ENCODE measurements at regions not wholly inside any gene's neighbourhood (a gene's known extent, or its start where the extent isn't known, plus 50 kb on each side); places are given as distances from the start of the nearest gene placed in this dataset.

DNA sequence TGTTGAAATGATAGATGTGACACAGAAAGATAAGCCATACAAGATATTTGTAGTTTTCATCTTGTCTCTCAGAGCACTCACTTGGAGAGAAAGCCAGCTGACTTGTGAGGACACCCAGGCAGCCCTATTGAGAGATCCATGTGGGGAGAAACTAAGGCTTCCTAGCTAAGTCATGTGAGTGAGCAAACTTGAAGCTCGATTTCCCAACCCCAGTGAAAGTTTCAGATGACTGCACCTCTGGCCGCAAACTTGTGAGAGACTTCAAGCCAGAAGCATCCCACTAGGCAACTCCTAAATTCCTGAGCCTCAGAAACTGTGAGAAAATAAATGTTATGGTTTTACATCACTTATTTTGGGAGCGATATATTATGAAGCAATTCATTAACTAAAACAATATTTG lies 832.3 kb downstream of the LTN1 start:
- peaks cover 9% of the 10 kb centered on the region for H3K9me3 Mint-ChIP-seq
- no peak overlapping the region for H3K4me3 Mint-ChIP-seq
- no peak for ATAC-seq
- no peaks in the 10 kb centered on the region for H3K36me3 Mint-ChIP-seq
- no peak overlapping the region for H3K27ac Mint-ChIP-seq
- no peaks in the 10 kb centered on the region for H3K4me1 Mint-ChIP-seq
- H3K27me3 Mint-ChIP-seq, result no peaks in the 10 kb centered on the region

DNA sequence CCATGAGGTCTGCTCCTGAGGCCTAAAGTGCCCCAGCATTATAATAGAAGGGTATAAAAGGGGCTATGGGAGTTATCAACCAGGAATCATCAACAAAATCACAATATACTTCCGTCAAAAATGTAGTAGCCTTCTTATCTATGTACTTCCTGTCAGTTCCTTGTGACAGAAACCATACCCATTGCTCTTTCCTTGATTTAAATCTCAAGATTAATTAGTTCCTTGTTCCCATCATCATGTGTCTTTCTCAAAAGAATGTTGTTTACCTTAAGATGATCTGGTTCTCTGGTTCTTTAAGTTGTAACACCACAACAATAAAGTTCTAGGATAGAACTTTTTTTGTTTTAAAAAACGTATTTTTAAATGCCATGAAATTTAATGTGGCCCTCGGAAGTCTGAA lies 833.3 kb downstream of the LTN1 start:
- Mint-ChIP-seq H3K4me3 (no peak overlapping the region), H3K9me3 (peaks cover 7% of the 10 kb centered on the region), H3K27me3 (no peaks in the 10 kb centered on the region), H3K4me1 (no peaks in the 10 kb centered on the region), H3K27ac (no peak overlapping the region), H3K36me3 (no peaks in the 10 kb centered on the region)
- ATAC-seq, result no peak

DNA sequence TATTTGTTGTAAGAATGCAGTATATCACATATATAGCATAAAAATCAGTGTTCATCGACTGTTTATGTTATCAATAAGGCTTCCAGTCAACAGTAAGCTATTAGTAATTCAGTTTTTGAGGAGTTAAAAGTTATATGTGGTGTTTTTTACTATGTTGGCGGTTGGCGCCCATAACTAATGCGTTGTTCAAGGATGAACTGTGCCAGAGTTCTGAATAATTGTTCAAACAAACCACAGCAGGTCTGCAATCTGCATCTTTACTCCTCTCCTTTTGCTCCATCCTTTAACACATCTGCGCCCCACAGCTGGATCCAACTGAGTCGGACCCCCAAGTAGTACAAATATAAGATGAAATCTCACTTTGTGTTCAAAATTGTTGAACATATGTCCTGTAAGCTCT lies 836.1 kb downstream of the LTN1 start:
- Mint-ChIP-seq H3K4me3 (no peak overlapping the region), H3K27ac (no peak overlapping the region), H3K36me3 (no peaks in the 10 kb centered on the region), H3K27me3 (no peaks in the 10 kb centered on the region), H3K4me1 (no peaks in the 10 kb centered on the region), H3K9me3 (no peaks in the 10 kb centered on the region)
- ATAC-seq, result no peak

DNA sequence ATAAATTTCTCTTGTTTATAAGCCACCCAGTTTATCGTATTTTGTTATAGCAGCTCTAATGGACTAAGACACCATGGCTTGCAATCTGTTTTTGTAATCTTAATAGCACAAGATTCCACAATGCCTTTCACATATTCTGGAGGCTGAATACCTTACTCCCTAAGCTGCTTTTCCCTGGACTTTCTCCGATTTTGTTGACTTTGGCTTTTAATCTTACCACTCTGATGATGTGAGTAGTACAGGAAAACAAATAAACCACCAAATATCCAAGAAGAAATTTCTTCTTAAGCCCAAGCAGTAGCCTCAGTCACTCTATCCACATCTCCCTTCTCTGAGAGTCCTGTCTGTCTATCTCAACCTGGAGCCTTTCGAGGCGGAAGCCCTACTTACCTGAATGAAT lies 838.6 kb downstream of the LTN1 start:
- no peaks in the 10 kb centered on the region for H3K9me3 Mint-ChIP-seq
- no peak for ATAC-seq
- H3K4me3 Mint-ChIP-seq, result no peak overlapping the region
- H3K36me3 Mint-ChIP-seq, result no peaks in the 10 kb centered on the region
- H3K27me3 Mint-ChIP-seq, result no peaks in the 10 kb centered on the region
- no peak overlapping the region for H3K27ac Mint-ChIP-seq
- H3K4me1 Mint-ChIP-seq, result no peaks in the 10 kb centered on the region

DNA sequence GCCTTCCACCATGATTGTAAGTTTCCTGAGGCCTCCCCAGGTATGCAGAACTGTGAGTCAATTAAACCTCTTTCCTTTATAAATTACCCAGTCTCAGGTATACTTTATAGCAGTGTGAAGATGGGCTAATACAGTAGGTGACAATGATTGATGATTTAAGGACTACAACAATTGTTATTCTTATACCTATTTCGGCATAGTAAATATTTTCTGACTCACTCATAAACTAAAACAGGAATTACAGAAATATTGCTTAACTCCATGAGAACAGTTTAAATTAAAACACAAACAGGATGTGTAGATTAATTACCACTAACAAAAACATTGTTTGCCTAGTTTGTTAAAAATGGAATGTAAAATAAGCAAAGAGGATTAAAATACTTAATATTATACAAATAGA lies 839.9 kb downstream of the LTN1 start:
- Mint-ChIP-seq H3K9me3 (no peaks in the 10 kb centered on the region), H3K36me3 (no peaks in the 10 kb centered on the region)
- ATAC-seq, result no peak

DNA sequence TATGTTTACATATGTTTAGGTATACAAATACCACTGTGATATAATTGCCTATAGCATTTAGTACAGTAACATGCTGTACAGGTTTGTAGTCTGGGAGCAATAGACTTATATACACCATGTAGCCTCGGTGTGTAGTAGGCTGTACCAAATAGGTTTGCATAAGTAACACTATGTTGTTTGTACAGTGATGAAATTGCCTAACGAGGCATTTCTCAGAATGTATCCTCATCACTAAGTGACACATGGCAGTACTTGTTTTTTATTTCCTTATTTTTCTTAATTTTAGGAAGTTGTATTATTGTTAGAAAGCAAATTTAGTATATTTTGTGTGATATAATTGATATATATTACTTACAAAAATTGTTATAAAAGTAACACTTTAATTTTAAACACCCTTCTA lies 840.9 kb downstream of the LTN1 start:
- ATAC-seq, result no peak
- Mint-ChIP-seq H3K4me1 (no peaks in the 10 kb centered on the region), H3K36me3 (no peaks in the 10 kb centered on the region), H3K27me3 (no peaks in the 10 kb centered on the region), H3K4me3 (no peak overlapping the region), H3K27ac (no peak overlapping the region), H3K9me3 (no peaks in the 10 kb centered on the region)

More for the DNA sequence above, 839.9 kb downstream of the LTN1 start:
- Mint-ChIP-seq H3K27me3 (no peaks in the 10 kb centered on the region), H3K4me3 (no peak overlapping the region), H3K27ac (no peak overlapping the region), H3K4me1 (no peaks in the 10 kb centered on the region)

DNA sequence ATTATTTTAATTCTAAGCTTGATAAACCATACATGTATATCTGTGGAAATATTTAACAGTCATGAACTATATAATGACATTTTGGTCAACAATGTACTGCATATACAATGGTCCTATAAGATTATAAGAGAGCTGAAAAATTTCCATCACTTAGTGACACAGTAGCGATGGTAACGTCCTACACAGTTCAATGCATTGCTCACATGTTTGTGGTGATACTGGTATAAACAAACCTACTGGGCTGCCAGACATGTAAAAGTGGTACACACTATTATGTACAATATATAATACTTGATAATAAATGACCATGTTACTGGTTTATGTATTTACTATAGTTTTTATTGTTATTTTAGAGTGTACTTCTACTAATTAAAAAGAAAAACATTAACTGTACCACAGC lies 841.9 kb downstream of the LTN1 start:
- H3K36me3 Mint-ChIP-seq, result no peaks in the 10 kb centered on the region

DNA sequence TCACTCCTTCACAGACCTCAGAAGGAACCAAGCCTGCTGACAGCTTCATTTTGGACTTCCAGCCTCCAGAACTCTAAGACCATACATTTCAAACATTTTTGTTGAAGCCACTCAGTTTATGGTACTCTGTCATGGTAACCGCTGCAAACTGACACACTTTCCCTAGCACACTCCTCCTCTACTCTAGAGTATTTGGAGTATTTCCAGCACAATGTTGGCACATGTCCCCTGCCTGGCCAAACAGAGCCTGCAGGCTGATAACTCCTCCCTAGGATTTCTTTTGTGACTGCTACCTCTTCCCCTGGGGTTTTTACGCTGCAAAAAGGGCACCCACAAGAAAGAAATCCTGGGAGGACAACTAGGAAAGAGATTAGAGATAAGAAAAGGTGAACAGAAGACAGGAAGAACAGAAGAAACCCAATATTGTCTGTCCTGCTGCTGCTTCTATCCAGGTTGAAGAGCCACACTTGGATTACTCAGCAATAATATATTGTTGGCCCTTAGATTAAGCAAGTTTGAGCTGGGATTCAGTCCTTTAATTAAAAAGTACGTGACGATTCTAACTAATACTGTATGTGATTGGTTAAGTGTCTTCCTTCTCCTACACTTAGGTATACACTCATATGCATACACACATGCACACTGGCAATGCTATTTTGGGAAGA lies 844.1 kb downstream of the LTN1 start:
- Mint-ChIP-seq H3K4me3 (no peak overlapping the region), H3K36me3 (no peaks in the 10 kb centered on the region), H3K27me3 (no peaks in the 10 kb centered on the region), H3K27ac (no peak overlapping the region), H3K9me3 (peaks cover 2% of the 10 kb centered on the region), H3K4me1 (no peaks in the 10 kb centered on the region)
- ATAC-seq, result no peak

More for the DNA sequence above, 841.9 kb downstream of the LTN1 start:
- no peaks in the 10 kb centered on the region for H3K4me1 Mint-ChIP-seq
- H3K27ac Mint-ChIP-seq, result no peak overlapping the region
- no peak for ATAC-seq
- H3K4me3 Mint-ChIP-seq, result no peak overlapping the region
- H3K27me3 Mint-ChIP-seq, result no peaks in the 10 kb centered on the region
- peaks cover 2% of the 10 kb centered on the region for H3K9me3 Mint-ChIP-seq

DNA sequence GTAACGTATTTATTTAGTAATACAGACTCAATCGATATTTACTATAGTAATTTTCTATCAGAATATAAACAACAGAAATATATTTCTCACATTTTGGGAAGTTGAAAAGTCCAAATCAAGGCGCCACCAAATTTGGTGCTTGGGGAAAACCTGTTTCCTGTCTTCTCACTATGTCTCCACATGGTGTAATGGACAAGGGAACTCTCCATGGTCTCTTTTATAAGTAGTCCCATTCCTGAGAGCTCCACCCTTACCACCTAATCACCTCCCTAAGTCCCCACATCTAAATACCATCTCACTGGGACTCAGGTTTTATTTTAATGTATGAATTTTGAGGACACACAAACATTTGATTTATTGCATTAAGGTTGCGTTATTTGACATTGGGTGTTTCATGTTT lies 848.0 kb downstream of the LTN1 start:
- H3K27ac Mint-ChIP-seq, result no peak overlapping the region
- peaks cover 2% of the 10 kb centered on the region for H3K9me3 Mint-ChIP-seq
- no peaks in the 10 kb centered on the region for H3K4me1 Mint-ChIP-seq
- ATAC-seq, result no peak
- no peaks in the 10 kb centered on the region for H3K27me3 Mint-ChIP-seq
- H3K36me3 Mint-ChIP-seq, result no peaks in the 10 kb centered on the region
- H3K4me3 Mint-ChIP-seq, result no peak overlapping the region

DNA sequence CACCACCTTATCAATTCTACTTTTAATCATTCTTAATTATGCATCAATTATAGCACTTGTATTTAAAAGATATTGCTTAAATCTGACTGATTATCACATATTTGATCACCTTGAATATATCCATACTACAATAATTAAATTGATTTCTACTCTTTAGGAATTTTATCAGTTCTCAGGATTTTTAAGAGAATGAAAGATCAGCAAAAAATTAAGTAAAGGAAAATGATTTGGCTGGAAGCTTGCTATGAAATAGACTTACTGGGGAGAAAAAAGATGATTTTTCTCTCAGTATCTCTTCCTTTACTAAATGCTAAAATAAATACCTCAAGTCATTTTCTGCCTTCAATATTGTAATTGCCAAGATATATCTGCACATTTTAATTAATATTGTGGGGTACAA lies 848.6 kb downstream of the LTN1 start:
- Mint-ChIP-seq H3K27ac (no peak overlapping the region), H3K9me3 (peaks cover 2% of the 10 kb centered on the region), H3K36me3 (no peaks in the 10 kb centered on the region), H3K27me3 (no peaks in the 10 kb centered on the region), H3K4me3 (no peak overlapping the region), H3K4me1 (no peaks in the 10 kb centered on the region)
- no peak for ATAC-seq

DNA sequence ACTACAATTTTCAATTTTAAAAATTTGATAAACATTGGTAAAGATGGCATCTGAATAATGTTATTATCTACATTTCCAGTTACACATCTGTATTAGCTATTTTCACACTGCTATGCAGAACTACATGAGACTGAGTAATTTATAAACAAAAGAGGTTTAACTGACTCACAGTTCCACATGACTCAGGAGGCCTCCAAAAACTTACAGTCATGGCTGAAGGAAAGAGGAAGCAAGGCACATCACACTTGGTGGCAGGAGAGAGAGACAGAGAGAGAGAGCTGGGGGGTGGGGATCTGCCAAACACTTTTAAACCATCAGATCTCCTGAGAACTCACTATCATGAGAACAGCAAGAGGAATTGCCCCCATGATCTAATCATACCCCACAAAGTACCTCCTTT lies 850.0 kb downstream of the LTN1 start:
- H3K4me3 Mint-ChIP-seq, result no peak overlapping the region
- no peak overlapping the region for H3K27ac Mint-ChIP-seq
- no peak for ATAC-seq
- H3K4me1 Mint-ChIP-seq, result no peaks in the 10 kb centered on the region
- H3K9me3 Mint-ChIP-seq, result peaks cover 5% of the 10 kb centered on the region
- no peaks in the 10 kb centered on the region for H3K27me3 Mint-ChIP-seq
- H3K36me3 Mint-ChIP-seq, result no peaks in the 10 kb centered on the region

DNA sequence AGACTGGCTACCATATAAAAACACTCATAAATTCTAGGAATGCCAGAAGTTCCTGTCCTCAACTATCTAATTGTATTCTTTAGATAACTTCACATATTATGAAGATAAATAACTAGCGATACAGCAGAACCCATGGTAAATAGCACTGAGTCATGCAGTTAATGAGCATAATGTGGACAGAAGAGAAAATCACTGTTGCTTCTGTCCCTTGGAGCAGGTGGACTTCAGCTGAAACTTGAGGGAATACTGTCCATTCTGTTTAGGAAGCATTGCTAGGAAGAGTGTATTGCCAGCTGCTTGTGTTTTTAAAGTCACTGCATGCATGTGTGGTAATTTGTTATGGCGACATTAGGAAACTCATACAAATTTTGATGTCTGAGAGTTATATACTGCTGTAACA lies 854.4 kb downstream of the LTN1 start:
- H3K27ac Mint-ChIP-seq, result no peak overlapping the region
- ATAC-seq, result no peak
- H3K4me1 Mint-ChIP-seq, result no peaks in the 10 kb centered on the region
- peaks cover 3% of the 10 kb centered on the region for H3K9me3 Mint-ChIP-seq
- no peak overlapping the region for H3K4me3 Mint-ChIP-seq
- H3K36me3 Mint-ChIP-seq, result no peaks in the 10 kb centered on the region
- no peaks in the 10 kb centered on the region for H3K27me3 Mint-ChIP-seq

DNA sequence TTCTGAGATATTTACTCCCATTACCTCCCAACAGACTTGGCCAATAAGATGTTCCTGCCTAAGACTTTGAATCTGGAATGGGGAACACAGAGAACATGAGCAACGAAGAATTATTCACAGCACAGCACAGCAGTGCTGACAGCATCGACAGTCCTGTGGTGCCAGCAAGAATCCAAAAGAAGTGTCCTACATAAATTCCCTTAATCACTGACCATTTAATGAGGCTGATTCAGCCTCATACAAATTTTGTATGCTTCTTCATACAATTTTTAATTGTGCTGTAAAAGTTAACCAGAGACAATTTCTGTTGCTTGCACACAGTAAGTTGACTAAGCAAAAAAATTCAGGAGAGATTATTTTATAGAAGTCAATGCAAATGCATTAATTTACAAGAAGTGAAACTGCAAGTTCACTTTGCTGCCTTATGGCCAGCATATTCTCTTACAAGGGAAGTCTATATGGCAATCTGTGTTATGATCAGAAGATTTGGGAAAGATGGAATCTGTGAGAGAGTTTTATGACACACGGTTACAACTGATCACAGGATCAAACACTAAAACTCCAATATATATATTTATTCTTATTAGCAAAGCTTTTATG lies 855.9 kb downstream of the LTN1 start:
- Mint-ChIP-seq H3K27ac (no peak overlapping the region), H3K4me3 (no peak overlapping the region), H3K9me3 (peaks cover 8% of the 10 kb centered on the region), H3K27me3 (no peaks in the 10 kb centered on the region), H3K36me3 (no peaks in the 10 kb centered on the region), H3K4me1 (no peaks in the 10 kb centered on the region)
- ATAC-seq, result no peak

DNA sequence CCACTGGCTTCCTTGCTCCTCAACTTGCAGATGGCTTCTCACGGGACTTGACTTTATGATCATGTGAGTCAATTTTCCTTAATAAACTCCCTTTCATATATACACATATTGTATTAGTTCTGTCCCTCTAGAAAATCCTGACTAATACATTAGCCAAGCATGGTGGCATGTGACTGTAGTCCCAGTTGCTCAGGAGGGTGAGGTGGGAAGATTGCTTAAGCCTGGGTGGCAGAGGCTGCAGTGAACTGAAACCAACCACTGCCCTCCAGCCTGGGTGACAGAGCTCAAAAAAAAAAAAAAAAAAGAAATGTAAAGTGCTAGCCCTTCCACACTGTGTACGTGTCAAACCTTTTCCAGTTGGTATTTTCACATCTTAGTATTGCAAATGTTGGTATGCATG lies 857.0 kb downstream of the LTN1 start:
- H3K9me3 Mint-ChIP-seq, result peaks cover 9% of the 10 kb centered on the region
- H3K4me1 Mint-ChIP-seq, result no peaks in the 10 kb centered on the region
- H3K4me3 Mint-ChIP-seq, result no peak overlapping the region
- H3K36me3 Mint-ChIP-seq, result no peaks in the 10 kb centered on the region
- H3K27ac Mint-ChIP-seq, result no peak overlapping the region
- H3K27me3 Mint-ChIP-seq, result no peaks in the 10 kb centered on the region
- no peak for ATAC-seq

DNA sequence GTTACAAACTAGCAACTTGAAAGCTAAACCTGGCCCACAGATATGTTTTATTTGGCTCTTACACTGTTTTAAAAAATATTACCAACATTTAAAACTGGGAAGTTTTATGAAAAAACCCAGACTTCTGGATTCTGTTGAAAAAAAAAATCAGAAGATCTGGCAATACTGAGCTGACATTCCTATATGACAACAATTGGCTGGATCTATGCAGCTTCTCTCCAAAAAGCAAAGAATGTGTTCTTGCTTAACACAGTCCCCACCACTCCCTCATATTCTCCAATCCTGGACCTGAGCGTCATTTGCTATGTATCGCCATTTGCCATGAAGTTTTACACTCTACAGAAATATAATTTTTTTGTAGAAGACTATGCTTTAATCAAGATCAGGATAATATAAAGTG lies 859.6 kb downstream of the LTN1 start:
- no peak for ATAC-seq
- Mint-ChIP-seq H3K4me1 (no peaks in the 10 kb centered on the region), H3K27me3 (no peaks in the 10 kb centered on the region), H3K27ac (no peak overlapping the region), H3K9me3 (peaks cover 6% of the 10 kb centered on the region), H3K4me3 (no peak overlapping the region), H3K36me3 (no peaks in the 10 kb centered on the region)

DNA sequence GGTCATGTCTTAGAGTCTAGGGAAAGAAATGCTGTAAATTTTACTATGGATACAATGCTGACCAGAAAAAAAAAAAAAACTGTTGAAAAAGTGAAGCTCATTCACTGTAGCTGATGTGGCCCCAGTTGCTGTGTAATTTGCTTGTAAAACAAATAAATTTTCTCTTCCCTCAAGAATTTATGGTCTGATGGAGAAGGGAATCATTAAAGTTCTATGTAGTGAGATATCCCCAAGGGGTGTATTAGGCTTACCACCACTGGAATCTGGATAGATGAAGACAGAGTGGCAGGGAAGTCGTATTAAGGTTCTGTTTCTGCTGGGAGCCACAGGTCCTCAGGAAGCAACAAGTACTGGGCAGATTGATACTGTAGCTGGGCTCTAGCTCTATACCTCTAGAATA lies 860.0 kb downstream of the LTN1 start:
- ATAC-seq, result no peak
- Mint-ChIP-seq H3K9me3 (peaks cover 6% of the 10 kb centered on the region), H3K36me3 (no peaks in the 10 kb centered on the region), H3K4me3 (no peak overlapping the region), H3K27ac (no peak overlapping the region), H3K27me3 (no peaks in the 10 kb centered on the region), H3K4me1 (no peaks in the 10 kb centered on the region)
